Mammary epithelial cell (primary cell): ENCODE measurements at regions not wholly inside any gene's neighbourhood (a gene's known extent, or its start where the extent isn't known, plus 50 kb on each side); places are given as distances from the start of the nearest gene placed in this dataset.

Source experiments
- EZH2 ChIP-seq: IDR thresholded peaks from 2 replicates; pipeline ENCODE4 v1.6.1; 2012; ENCODE audit warnings: low read length, inconsistent platforms, borderline replicate concordance
- TF ChIP-seq, protein P1 (sequence below), 2 donors: IDR thresholded peaks in 1 of 2; conservative IDR thresholded peaks in 1 of 2; 2 replicates each; pipeline ENCODE4 v1.5.1; 2011 to 2012; ENCODE audit warnings: inconsistent platforms in 2 of 2, low read length in 2 of 2, mild to moderate bottlenecking in 2 of 2, control low read depth in 1 of 2, low read depth in 1 of 2; ENCODE audit not compliant: insufficient read depth in 1 of 2; ENCODE audit errors: extremely low read depth in 1 of 2

DNA sequence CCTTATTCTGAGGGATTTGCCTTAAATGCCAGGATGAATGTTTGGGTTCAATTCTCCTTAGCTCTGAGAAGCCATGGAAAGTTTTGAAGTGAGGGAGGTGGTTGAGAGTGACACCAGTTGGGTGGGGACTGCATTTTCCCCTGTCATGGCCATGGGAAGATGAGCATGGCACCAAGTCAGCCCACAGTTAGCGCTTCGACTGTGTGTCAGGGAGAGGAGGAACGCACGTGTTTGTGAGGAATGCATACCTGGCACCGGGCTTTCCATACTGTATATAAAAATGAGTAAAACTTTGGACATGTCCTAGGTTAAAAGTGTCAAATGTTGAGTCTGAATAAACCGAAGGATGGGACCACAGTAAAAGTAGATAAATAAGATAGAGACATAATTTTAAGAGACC is 187.5 kb upstream of the KL start:
- TF ChIP-seq, protein P1, sequence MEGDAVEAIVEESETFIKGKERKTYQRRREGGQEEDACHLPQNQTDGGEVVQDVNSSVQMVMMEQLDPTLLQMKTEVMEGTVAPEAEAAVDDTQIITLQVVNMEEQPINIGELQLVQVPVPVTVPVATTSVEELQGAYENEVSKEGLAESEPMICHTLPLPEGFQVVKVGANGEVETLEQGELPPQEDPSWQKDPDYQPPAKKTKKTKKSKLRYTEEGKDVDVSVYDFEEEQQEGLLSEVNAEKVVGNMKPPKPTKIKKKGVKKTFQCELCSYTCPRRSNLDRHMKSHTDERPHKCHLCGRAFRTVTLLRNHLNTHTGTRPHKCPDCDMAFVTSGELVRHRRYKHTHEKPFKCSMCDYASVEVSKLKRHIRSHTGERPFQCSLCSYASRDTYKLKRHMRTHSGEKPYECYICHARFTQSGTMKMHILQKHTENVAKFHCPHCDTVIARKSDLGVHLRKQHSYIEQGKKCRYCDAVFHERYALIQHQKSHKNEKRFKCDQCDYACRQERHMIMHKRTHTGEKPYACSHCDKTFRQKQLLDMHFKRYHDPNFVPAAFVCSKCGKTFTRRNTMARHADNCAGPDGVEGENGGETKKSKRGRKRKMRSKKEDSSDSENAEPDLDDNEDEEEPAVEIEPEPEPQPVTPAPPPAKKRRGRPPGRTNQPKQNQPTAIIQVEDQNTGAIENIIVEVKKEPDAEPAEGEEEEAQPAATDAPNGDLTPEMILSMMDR (conservative IDR thresholded peaks at IDR 0.05 in 1 of 2, IDR thresholded peaks at IDR 0.05 in 1 of 2; ENCODE audit: extremely low read depth in 1 of 2, insufficient read depth in 1 of 2, low read depth in 1 of 2, low read length in 2 of 2): no peak
- no peak for TF ChIP-seq EZH2
